ENCODE measurements at regions not wholly inside any gene's neighbourhood (a gene's known extent, or its start where the extent isn't known, plus 50 kb on each side); places are given as distances from the start of the nearest gene placed in this dataset.

GRCh38 chr2:64867253-64867996 lies 121.8 kb upstream of the SLC1A4 start:
- TF ChIP-seq, protein P1, sequence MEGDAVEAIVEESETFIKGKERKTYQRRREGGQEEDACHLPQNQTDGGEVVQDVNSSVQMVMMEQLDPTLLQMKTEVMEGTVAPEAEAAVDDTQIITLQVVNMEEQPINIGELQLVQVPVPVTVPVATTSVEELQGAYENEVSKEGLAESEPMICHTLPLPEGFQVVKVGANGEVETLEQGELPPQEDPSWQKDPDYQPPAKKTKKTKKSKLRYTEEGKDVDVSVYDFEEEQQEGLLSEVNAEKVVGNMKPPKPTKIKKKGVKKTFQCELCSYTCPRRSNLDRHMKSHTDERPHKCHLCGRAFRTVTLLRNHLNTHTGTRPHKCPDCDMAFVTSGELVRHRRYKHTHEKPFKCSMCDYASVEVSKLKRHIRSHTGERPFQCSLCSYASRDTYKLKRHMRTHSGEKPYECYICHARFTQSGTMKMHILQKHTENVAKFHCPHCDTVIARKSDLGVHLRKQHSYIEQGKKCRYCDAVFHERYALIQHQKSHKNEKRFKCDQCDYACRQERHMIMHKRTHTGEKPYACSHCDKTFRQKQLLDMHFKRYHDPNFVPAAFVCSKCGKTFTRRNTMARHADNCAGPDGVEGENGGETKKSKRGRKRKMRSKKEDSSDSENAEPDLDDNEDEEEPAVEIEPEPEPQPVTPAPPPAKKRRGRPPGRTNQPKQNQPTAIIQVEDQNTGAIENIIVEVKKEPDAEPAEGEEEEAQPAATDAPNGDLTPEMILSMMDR (conservative IDR thresholded peaks at IDR 0.05 in 1 of 2, IDR thresholded peaks at IDR 0.05 in 1 of 2; ENCODE audit: low read depth in 1 of 2, low read length in 2 of 2): no peak
- no peak for TF ChIP-seq EZH2 (IDR thresholded peaks at IDR 0.05; ENCODE audit: low read length, missing control alignments)

All from fibroblast of lung (primary cell).